ENCODE measurements at regions not wholly inside any gene's neighbourhood (a gene's known extent, or its start where the extent isn't known, plus 50 kb on each side); places are given as distances from the start of the nearest gene placed in this dataset.

DNA sequence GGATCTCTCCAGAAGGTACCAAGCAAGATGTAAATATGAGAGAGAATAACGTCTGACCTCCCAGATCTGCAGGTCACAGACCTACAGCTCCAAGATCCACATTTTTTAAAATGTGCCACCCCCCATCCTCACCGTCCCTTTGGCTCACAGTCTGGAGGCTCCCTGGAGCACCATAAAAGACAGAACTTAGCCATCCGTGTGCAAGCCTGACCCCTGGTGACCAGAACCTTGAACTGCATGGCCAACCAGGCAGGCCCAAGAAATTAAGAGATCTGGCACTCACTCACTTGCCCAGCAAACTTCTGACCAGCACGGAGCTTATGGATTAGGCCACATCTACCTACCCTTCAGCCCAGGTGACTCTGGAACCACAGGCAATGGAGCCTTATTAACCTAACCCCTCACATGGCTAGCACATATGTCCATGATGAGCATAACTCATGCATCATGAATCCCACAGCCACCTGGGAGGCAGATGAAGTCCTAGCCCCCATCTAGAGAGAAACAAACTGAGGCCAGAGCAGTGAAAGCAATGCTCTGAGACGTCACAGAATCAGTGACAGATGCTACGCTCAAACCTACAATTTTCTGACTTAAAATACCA is 275.3 kb downstream of the UACA start:
- Histone ChIP-seq H3K27ac (ENCODE audit: low read depth in 1 of 2, low read length in 1 of 2) (no peak overlapping the region), H3K4me1 (ENCODE audit: control insufficient read depth in 2 of 2, insufficient read depth in 2 of 2, low read length in 2 of 2) (peaks cover 23 to 74% of the 10 kb centered on the region in 2 donors), H3K9me3 (ENCODE audit: control insufficient read depth in 2 of 2, insufficient read depth in 1 of 2, low read length in 1 of 2) (peaks cover 0 to 1% of the 10 kb centered on the region in 2 donors), H3K4me3 (ENCODE audit: low read length in 2 of 2) (no peak overlapping the region), H3K36me3 (ENCODE audit: control insufficient read depth in 2 of 2, insufficient read depth in 2 of 2, low read length in 1 of 2) (no peaks in the 10 kb centered on the region), H3K27me3 (ENCODE audit: control insufficient read depth in 2 of 2, insufficient read depth in 1 of 2, low read length in 1 of 2) (peaks cover 10 to 27% of the 10 kb centered on the region in 2 donors)
- DNase-seq (ENCODE audit: low read depth in 6 of 9, low spot score in 9 of 9), result peak in 5 of 9 donors; percentile 64 to 82 (median 77)
- WGBS, result 43% methylated on average over 6 of the region's 6 CpGs

DNA sequence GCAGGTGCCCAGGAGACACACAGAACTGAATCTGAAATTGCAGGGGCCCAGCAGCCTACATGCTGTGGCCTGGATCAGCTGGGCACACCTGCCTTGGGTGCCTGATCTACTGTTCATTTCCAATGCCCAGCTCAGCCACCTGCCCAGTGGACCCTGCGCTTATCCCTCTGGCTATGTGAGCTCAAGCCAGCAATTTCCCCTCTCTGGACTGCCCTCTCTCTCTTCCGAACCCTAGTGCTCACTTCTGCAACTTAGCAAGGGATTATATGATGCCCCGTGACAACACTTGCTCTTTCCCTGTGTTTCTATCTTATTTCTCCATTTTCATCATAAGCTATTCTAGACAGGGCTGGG is 276.0 kb downstream of the UACA start:
- DNase-seq (ENCODE audit: low read depth in 6 of 9, low spot score in 9 of 9), result no peak
- Histone ChIP-seq H3K4me3 (ENCODE audit: low read length in 2 of 2) (no peak overlapping the region), H3K27ac (ENCODE audit: low read depth in 1 of 2, low read length in 1 of 2) (no peak overlapping the region), H3K36me3 (ENCODE audit: control insufficient read depth in 2 of 2, insufficient read depth in 2 of 2, low read length in 1 of 2) (no peaks in the 10 kb centered on the region), H3K9me3 (ENCODE audit: control insufficient read depth in 2 of 2, insufficient read depth in 1 of 2, low read length in 1 of 2) (peaks cover 0 to 1% of the 10 kb centered on the region in 2 donors), H3K4me1 (ENCODE audit: control insufficient read depth in 2 of 2, insufficient read depth in 2 of 2, low read length in 2 of 2) (peaks cover 19 to 69% of the 10 kb centered on the region in 2 donors), H3K27me3 (ENCODE audit: control insufficient read depth in 2 of 2, insufficient read depth in 1 of 2, low read length in 1 of 2) (peaks cover 9 to 29% of the 10 kb centered on the region in 2 donors)
- 97% methylated on average over 3 of the region's 3 CpGs for WGBS

DNA sequence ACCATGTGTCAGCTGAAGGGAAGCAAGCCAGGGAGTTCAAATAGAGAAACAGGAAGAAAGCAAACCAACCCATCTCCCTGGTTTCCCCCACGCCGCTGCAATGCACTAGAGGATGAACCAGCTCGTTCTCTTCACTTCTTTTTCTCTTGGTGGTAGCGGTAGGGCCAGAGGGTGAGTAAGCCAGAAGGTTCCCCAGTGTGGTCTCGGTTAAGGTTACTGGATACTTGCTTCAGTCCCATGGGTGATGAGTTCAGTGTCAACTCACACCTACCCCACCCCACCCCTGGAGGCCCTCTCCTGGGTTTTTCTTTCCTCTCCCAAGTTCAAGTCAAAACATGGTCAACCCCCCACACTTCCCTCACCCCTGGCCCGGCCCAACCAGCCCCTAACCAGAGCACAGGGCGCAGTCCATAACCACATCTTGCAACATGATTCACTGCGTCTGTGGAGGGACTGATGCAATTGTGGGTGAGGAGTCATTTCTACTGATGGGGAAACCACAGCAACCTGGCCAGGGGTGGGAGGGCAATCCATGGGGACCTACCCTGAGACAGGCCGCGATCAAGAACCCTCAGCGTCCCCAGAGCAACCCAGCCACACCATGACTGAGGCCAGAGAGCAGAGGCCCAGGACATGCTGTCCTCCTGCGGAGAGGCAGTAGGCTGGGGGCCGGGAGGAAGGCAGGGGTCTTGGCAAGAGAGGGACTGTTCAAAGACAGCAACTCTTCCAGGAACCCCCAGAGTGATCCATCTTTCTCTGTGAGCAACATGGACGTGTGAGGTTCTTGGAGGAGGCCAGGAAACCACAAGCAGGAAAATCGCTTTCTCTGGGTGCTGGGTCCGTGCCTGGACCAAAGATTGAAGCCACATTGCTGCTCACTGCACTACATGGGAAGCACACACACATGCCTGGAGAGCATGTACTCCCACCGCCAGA is 276.6 kb downstream of the UACA start:
- Histone ChIP-seq H3K27ac (ENCODE audit: low read depth in 1 of 2, low read length in 1 of 2) (no peak overlapping the region), H3K27me3 (ENCODE audit: control insufficient read depth in 2 of 2, insufficient read depth in 1 of 2, low read length in 1 of 2) (peaks cover 9 to 29% of the 10 kb centered on the region in 2 donors), H3K36me3 (ENCODE audit: control insufficient read depth in 2 of 2, insufficient read depth in 2 of 2, low read length in 1 of 2) (no peaks in the 10 kb centered on the region), H3K9me3 (ENCODE audit: control insufficient read depth in 2 of 2, insufficient read depth in 1 of 2, low read length in 1 of 2) (peaks cover 0 to 1% of the 10 kb centered on the region in 2 donors), H3K4me1 (ENCODE audit: control insufficient read depth in 2 of 2, insufficient read depth in 2 of 2, low read length in 2 of 2) (peaks cover 14 to 63% of the 10 kb centered on the region in 2 donors), H3K4me3 (ENCODE audit: low read length in 2 of 2) (no peak overlapping the region)
- 37% methylated on average over 17 of the region's 17 CpGs for WGBS
- DNase-seq (ENCODE audit: low read depth in 6 of 9, low spot score in 9 of 9), result peak in 1 of 9 donors; percentile 45

DNA sequence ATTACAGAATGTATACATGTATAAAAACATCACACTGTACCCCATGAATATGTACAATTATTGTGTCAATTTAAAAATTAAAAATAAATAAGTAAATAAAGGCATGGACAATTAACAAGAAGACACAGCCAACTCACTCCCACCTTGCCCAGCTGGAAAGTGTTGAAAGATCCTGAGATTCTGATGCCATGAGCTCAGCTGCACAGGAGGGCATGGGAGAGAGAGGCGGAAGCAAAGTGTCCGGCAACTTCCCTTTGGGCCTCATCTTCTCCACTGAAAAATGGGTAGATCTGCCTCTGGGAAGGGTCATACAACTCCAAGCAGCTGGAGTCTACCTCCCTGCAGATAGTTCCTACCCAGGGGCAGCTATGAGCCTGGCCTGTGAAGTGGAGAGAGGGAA is 277.3 kb downstream of the UACA start:
- H3K9me3 ChIP-seq (ENCODE audit: control insufficient read depth in 2 of 2, insufficient read depth in 1 of 2, low read length in 1 of 2), result peaks cover 0 to 1% of the 10 kb centered on the region in 2 donors
- no peak for DNase-seq (ENCODE audit: low read depth in 6 of 9, low spot score in 9 of 9)
- H3K27me3 ChIP-seq (ENCODE audit: control insufficient read depth in 2 of 2, insufficient read depth in 1 of 2, low read length in 1 of 2), result peaks cover 6 to 29% of the 10 kb centered on the region in 2 donors
- 95% methylated on average over 2 of the region's 2 CpGs for WGBS
- H3K4me3 ChIP-seq (ENCODE audit: low read length in 2 of 2), result no peak overlapping the region
- peaks cover 7 to 58% of the 10 kb centered on the region in 2 donors for H3K4me1 ChIP-seq (ENCODE audit: control insufficient read depth in 2 of 2, insufficient read depth in 2 of 2, low read length in 2 of 2)
- no peaks in the 10 kb centered on the region for H3K36me3 ChIP-seq (ENCODE audit: control insufficient read depth in 2 of 2, insufficient read depth in 2 of 2, low read length in 1 of 2)
- H3K27ac ChIP-seq (ENCODE audit: low read depth in 1 of 2, low read length in 1 of 2), result no peak overlapping the region

DNA sequence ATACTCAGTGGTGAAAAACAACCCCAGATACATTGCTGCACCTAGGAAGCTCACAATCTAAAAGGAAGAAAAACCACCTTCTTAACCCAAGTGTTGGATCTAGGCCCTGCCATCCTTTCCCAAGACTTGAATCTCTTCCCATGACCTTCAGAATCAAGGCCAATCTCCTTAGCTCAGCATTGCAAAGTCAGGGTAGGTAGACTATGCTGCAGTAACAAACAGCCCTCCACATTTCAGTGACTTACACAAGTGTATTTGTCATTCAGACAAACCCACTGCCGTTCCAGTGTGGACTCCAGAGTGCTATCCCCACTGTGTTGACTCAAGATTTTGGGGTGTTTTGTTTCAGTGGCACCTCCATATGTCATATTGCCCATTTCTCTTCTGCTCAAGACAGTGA is 278.4 kb downstream of the UACA start:
- H3K4me1 ChIP-seq (ENCODE audit: control insufficient read depth in 2 of 2, insufficient read depth in 2 of 2, low read length in 2 of 2), result peaks cover 10 to 58% of the 10 kb centered on the region in 2 donors
- DNase-seq (ENCODE audit: low read depth in 6 of 9, low spot score in 9 of 9), result no peak
- WGBS, result 0% methylated on average over 1 of the region's 1 CpG
- H3K36me3 ChIP-seq (ENCODE audit: control insufficient read depth in 2 of 2, insufficient read depth in 2 of 2, low read length in 1 of 2), result no peaks in the 10 kb centered on the region
- H3K27ac ChIP-seq (ENCODE audit: low read depth in 1 of 2, low read length in 1 of 2), result no peak overlapping the region
- peaks cover 6 to 23% of the 10 kb centered on the region in 2 donors for H3K27me3 ChIP-seq (ENCODE audit: control insufficient read depth in 2 of 2, insufficient read depth in 1 of 2, low read length in 1 of 2)
- peaks cover 0 to 1% of the 10 kb centered on the region in 2 donors for H3K9me3 ChIP-seq (ENCODE audit: control insufficient read depth in 2 of 2, insufficient read depth in 1 of 2, low read length in 1 of 2)
- no peak overlapping the region for H3K4me3 ChIP-seq (ENCODE audit: low read length in 2 of 2)

DNA sequence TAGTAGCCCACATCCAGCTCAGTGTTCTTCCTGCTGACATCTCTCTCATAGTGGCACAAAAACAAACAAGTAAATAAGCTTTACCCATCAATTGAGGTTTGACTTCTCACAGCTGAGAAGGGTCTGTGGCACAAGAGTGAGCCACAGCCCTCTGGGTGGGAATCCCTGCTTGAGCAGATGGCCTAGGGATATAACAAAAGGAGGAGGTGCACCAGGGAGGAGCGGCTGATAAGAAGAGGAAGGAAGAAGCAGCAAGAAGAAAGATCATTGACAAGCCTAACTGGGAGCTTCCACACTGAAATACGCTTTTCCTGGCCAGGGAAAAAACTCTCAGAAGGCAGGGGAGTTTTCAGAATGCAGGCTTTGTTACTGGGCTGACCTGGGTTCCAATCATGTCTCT is 279.8 kb downstream of the UACA start:
- no peak overlapping the region for H3K27ac ChIP-seq (ENCODE audit: low read depth in 1 of 2, low read length in 1 of 2)
- peaks cover 0 to 1% of the 10 kb centered on the region in 2 donors for H3K9me3 ChIP-seq (ENCODE audit: control insufficient read depth in 2 of 2, insufficient read depth in 1 of 2, low read length in 1 of 2)
- H3K36me3 ChIP-seq (ENCODE audit: control insufficient read depth in 2 of 2, insufficient read depth in 2 of 2, low read length in 1 of 2), result no peaks in the 10 kb centered on the region
- H3K4me3 ChIP-seq (ENCODE audit: low read length in 2 of 2), result no peak overlapping the region
- no peak for DNase-seq (ENCODE audit: low read depth in 6 of 9, low spot score in 9 of 9)
- H3K27me3 ChIP-seq (ENCODE audit: control insufficient read depth in 2 of 2, insufficient read depth in 1 of 2, low read length in 1 of 2), result peaks cover 6 to 18% of the 10 kb centered on the region in 2 donors
- WGBS, result 60% methylated on average over 2 of the region's 2 CpGs
- peaks cover 18 to 59% of the 10 kb centered on the region in 2 donors for H3K4me1 ChIP-seq (ENCODE audit: control insufficient read depth in 2 of 2, insufficient read depth in 2 of 2, low read length in 2 of 2)

DNA sequence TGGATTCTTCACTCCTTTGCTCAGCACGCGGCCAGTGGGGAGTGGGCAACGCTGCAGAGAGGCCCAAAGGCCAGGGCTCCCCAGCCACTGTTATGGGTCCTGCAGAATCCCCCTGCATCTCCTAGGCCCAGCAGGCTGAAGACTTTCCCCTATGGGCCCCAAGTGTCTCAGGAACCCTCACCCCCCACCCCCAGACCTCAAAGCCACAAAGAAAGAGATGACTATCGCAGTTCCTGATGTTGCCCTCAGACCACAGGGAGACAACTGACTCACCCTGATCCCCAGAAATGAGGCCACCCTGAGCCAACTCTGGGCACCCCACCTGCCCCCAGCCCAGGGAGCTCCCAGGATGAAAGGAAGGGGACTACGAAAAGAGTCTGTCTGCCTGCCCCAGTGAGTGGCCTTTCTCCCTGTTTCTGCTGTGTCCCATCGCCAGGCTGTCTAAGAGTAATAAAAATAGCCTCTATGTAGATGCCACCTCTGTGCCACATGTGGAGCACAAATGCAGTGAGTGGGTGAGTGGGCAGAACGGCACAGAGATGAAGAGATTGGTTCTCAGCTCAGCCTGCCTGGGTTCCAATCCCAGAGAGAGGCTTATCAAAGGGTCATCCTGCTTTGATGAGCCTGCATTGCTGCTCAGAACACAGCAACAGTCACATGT is 283.0 kb downstream of the UACA start:
- H3K4me3 ChIP-seq (ENCODE audit: low read length in 2 of 2), result no peak overlapping the region
- H3K4me1 ChIP-seq (ENCODE audit: control insufficient read depth in 2 of 2, insufficient read depth in 2 of 2, low read length in 2 of 2), result peaks cover 28 to 65% of the 10 kb centered on the region in 2 donors
- peaks cover 0 to 20% of the 10 kb centered on the region in 2 donors for H3K27me3 ChIP-seq (ENCODE audit: control insufficient read depth in 2 of 2, insufficient read depth in 1 of 2, low read length in 1 of 2)
- peak in 2 of 9 donors; percentile 47 to 75 for DNase-seq (ENCODE audit: low read depth in 6 of 9, low spot score in 9 of 9)
- H3K27ac ChIP-seq (ENCODE audit: low read depth in 1 of 2, low read length in 1 of 2), result no peak overlapping the region
- H3K9me3 ChIP-seq (ENCODE audit: control insufficient read depth in 2 of 2, insufficient read depth in 1 of 2, low read length in 1 of 2), result no peaks in the 10 kb centered on the region
- no peaks in the 10 kb centered on the region for H3K36me3 ChIP-seq (ENCODE audit: control insufficient read depth in 2 of 2, insufficient read depth in 2 of 2, low read length in 1 of 2)
- 14% methylated on average over 7 of the region's 7 CpGs for WGBS

DNA sequence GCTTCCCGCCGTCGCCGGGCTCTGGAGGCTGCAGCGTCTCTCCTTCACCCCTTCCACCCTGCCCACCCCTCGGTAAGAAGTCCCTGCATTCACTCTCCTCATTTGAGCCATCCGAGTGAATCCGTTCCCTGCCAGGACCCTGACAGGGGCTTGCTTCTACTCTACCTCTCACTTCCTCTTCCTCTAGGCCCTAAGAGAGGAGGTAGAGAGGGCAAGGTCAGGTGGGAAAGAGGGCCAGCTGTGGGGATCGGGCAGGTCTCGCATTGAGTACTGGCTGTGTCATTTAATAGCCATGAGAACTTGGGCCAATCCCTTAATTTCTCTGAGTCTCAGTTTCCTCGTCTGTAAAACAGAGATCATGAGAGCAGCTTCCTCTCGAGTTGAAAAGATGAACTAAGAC is 283.6 kb downstream of the UACA start:
- H3K9me3 ChIP-seq (ENCODE audit: control insufficient read depth in 2 of 2, insufficient read depth in 1 of 2, low read length in 1 of 2), result no peaks in the 10 kb centered on the region
- peak in 1 of 9 donors; percentile 45 for DNase-seq (ENCODE audit: low read depth in 6 of 9, low spot score in 9 of 9)
- peaks cover 0 to 20% of the 10 kb centered on the region in 2 donors for H3K27me3 ChIP-seq (ENCODE audit: control insufficient read depth in 2 of 2, insufficient read depth in 1 of 2, low read length in 1 of 2)
- 52% methylated on average over 12 of the region's 12 CpGs for WGBS
- no peak overlapping the region for H3K27ac ChIP-seq (ENCODE audit: low read depth in 1 of 2, low read length in 1 of 2)
- H3K4me3 ChIP-seq (ENCODE audit: low read length in 2 of 2), result no peak overlapping the region
- H3K4me1 ChIP-seq (ENCODE audit: control insufficient read depth in 2 of 2, insufficient read depth in 2 of 2, low read length in 2 of 2), result peaks cover 33 to 71% of the 10 kb centered on the region in 2 donors
- no peaks in the 10 kb centered on the region for H3K36me3 ChIP-seq (ENCODE audit: control insufficient read depth in 2 of 2, insufficient read depth in 2 of 2, low read length in 1 of 2)

DNA sequence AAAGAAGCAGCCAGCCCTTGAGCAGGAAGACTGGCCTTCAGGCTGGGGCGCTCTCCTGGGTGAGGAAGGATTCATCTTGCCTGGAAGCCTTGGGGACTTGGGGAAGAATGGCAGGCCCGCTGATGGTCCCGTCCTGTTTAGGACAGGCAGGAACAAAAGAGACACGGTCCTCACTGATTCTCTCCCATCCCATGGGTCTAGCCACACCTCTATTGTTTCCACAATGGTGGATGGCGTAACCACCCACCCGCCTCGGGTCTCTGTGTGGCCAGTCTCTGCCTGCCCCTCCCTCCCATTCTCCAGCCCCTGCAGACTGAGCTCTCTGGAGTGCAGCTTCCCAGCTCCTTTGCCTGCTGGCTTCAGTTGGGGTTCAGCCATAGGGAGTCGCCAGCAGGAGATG is 284.3 kb downstream of the UACA start:
- Histone ChIP-seq H3K36me3 (ENCODE audit: control insufficient read depth in 2 of 2, insufficient read depth in 2 of 2, low read length in 1 of 2) (no peaks in the 10 kb centered on the region), H3K4me1 (ENCODE audit: control insufficient read depth in 2 of 2, insufficient read depth in 2 of 2, low read length in 2 of 2) (peaks cover 41 to 78% of the 10 kb centered on the region in 2 donors), H3K4me3 (ENCODE audit: low read length in 2 of 2) (no peak overlapping the region), H3K27me3 (ENCODE audit: control insufficient read depth in 2 of 2, insufficient read depth in 1 of 2, low read length in 1 of 2) (peaks cover 0 to 20% of the 10 kb centered on the region in 2 donors), H3K27ac (ENCODE audit: low read depth in 1 of 2, low read length in 1 of 2) (peak overlapping the region in 1 of 2 donors; percentile 70), H3K9me3 (ENCODE audit: control insufficient read depth in 2 of 2, insufficient read depth in 1 of 2, low read length in 1 of 2) (no peaks in the 10 kb centered on the region)
- DNase-seq (ENCODE audit: low read depth in 6 of 9, low spot score in 9 of 9), result no peak
- WGBS, result 93% methylated on average over 8 of the region's 8 CpGs

Data from thymus (tissue), 11 donors.